ENCODE measurements at regions not wholly inside any gene's neighbourhood (a gene's known extent, or its start where the extent isn't known, plus 50 kb on each side); places are given as distances from the start of the nearest gene placed in this dataset.

- DNase-seq: no peak
- Histone ChIP-seq H3K9me2 (replicated peaks; ENCODE audit: insufficient read depth, low read length) (no peaks in the 10 kb centered on the region), H3K4me1 (ENCODE audit: low read length) (no peaks in the 10 kb centered on the region)
Measured at GRCh38 chr10:129259128-129259815, 207.8 kb upstream of the MGMT start.

GRCh38 chr10:129272176-129272575 is 194.9 kb upstream of the MGMT start:
- no peak overlapping the region for H3K4me2 ChIP-seq (ENCODE audit: low read depth, low read length, poor library complexity, severe bottlenecking)
- no peaks in the 10 kb centered on the region for H3K36me3 ChIP-seq (ENCODE audit: insufficient read depth, low read length)
- H3K27me3 ChIP-seq (ENCODE audit: low read length): no peaks in the 10 kb centered on the region
- H3K27ac ChIP-seq (ENCODE audit: low read length): no peak overlapping the region
- DNase-seq: no peak
- no peaks in the 10 kb centered on the region for H4K20me1 ChIP-seq (ENCODE audit: insufficient read depth, low read depth, low read length)
- H3K9ac ChIP-seq (ENCODE audit: low read length): no peak overlapping the region
- no peak overlapping the region for H2AFZ ChIP-seq (ENCODE audit: low read length)
- H3K9me2 ChIP-seq (replicated peaks; ENCODE audit: insufficient read depth, low read length): no peaks in the 10 kb centered on the region
- H3K4me3 ChIP-seq (ENCODE audit: low read length): no peak overlapping the region
- no peaks in the 10 kb centered on the region for H3K79me2 ChIP-seq (ENCODE audit: low read length)
- no peaks in the 10 kb centered on the region for H3K9me3 ChIP-seq (ENCODE audit: low read length)
- no peaks in the 10 kb centered on the region for H3K4me1 ChIP-seq (ENCODE audit: low read length)

More at GRCh38 chr10:129259128-129259815, 207.8 kb upstream of the MGMT start:
- Histone ChIP-seq H3K27me3 (ENCODE audit: low read length) (no peaks in the 10 kb centered on the region), H3K27ac (ENCODE audit: low read length) (no peak overlapping the region), H3K36me3 (ENCODE audit: insufficient read depth, low read length) (no peaks in the 10 kb centered on the region), H3K79me2 (ENCODE audit: low read length) (no peaks in the 10 kb centered on the region), H3K4me2 (ENCODE audit: low read depth, low read length, poor library complexity, severe bottlenecking) (no peak overlapping the region), H4K20me1 (ENCODE audit: insufficient read depth, low read depth, low read length) (no peaks in the 10 kb centered on the region), H2AFZ (ENCODE audit: low read length) (no peak overlapping the region), H3K4me3 (ENCODE audit: low read length) (no peak overlapping the region), H3K9ac (ENCODE audit: low read length) (no peak overlapping the region), H3K9me3 (ENCODE audit: low read length) (no peaks in the 10 kb centered on the region)

- Histone ChIP-seq H3K9me3 (ENCODE audit: low read length) (no peaks in the 10 kb centered on the region), H4K20me1 (ENCODE audit: insufficient read depth, low read depth, low read length) (no peaks in the 10 kb centered on the region), H3K36me3 (ENCODE audit: insufficient read depth, low read length) (no peaks in the 10 kb centered on the region), H3K27me3 (ENCODE audit: low read length) (no peaks in the 10 kb centered on the region), H3K4me1 (ENCODE audit: low read length) (no peaks in the 10 kb centered on the region), H3K79me2 (ENCODE audit: low read length) (no peaks in the 10 kb centered on the region), H3K4me3 (ENCODE audit: low read length) (no peak overlapping the region), H2AFZ (ENCODE audit: low read length) (no peak overlapping the region), H3K9me2 (replicated peaks; ENCODE audit: insufficient read depth, low read length) (no peaks in the 10 kb centered on the region), H3K4me2 (ENCODE audit: low read depth, low read length, poor library complexity, severe bottlenecking) (no peak overlapping the region), H3K9ac (ENCODE audit: low read length) (no peak overlapping the region), H3K27ac (ENCODE audit: low read length) (no peak overlapping the region)
- no peak for DNase-seq
Measured at GRCh38 chr10:129272866-129273650, 194.0 kb upstream of the MGMT start.

- no peak overlapping the region for H2AFZ ChIP-seq (ENCODE audit: low read length)
- no peak overlapping the region for H3K4me3 ChIP-seq (ENCODE audit: low read length)
- no peak overlapping the region for H3K4me2 ChIP-seq (ENCODE audit: low read depth, low read length, poor library complexity, severe bottlenecking)
- no peaks in the 10 kb centered on the region for H3K9me3 ChIP-seq (ENCODE audit: low read length)
- no peaks in the 10 kb centered on the region for H3K79me2 ChIP-seq (ENCODE audit: low read length)
- no peak overlapping the region for H3K27ac ChIP-seq (ENCODE audit: low read length)
- H3K9me2 ChIP-seq (replicated peaks; ENCODE audit: insufficient read depth, low read length): no peaks in the 10 kb centered on the region
- H3K36me3 ChIP-seq (ENCODE audit: insufficient read depth, low read length): no peaks in the 10 kb centered on the region
- no peaks in the 10 kb centered on the region for H3K27me3 ChIP-seq (ENCODE audit: low read length)
- no peak for DNase-seq
- no peaks in the 10 kb centered on the region for H4K20me1 ChIP-seq (ENCODE audit: insufficient read depth, low read depth, low read length)
- H3K9ac ChIP-seq (ENCODE audit: low read length): no peak overlapping the region
- no peaks in the 10 kb centered on the region for H3K4me1 ChIP-seq (ENCODE audit: low read length)
Measured at GRCh38 chr10:129273860-129274259, 193.2 kb upstream of the MGMT start.

GRCh38 chr10:129274748-129275474 is 192.1 kb upstream of the MGMT start:
- peak; percentile 61 for DNase-seq

GRCh38 chr10:129275886-129276285 is 191.2 kb upstream of the MGMT start:
- H3K9ac ChIP-seq (ENCODE audit: low read length): no peak overlapping the region
- H3K36me3 ChIP-seq (ENCODE audit: insufficient read depth, low read length): no peaks in the 10 kb centered on the region
- H3K4me2 ChIP-seq (ENCODE audit: low read depth, low read length, poor library complexity, severe bottlenecking): no peak overlapping the region
- no peak for DNase-seq
- H3K27me3 ChIP-seq (ENCODE audit: low read length): no peaks in the 10 kb centered on the region
- H3K4me3 ChIP-seq (ENCODE audit: low read length): no peak overlapping the region
- H3K9me2 ChIP-seq (replicated peaks; ENCODE audit: insufficient read depth, low read length): no peaks in the 10 kb centered on the region
- no peak overlapping the region for H2AFZ ChIP-seq (ENCODE audit: low read length)
- no peak overlapping the region for H3K27ac ChIP-seq (ENCODE audit: low read length)
- H4K20me1 ChIP-seq (ENCODE audit: insufficient read depth, low read depth, low read length): no peaks in the 10 kb centered on the region
- H3K79me2 ChIP-seq (ENCODE audit: low read length): no peaks in the 10 kb centered on the region
- H3K9me3 ChIP-seq (ENCODE audit: low read length): no peaks in the 10 kb centered on the region
- no peaks in the 10 kb centered on the region for H3K4me1 ChIP-seq (ENCODE audit: low read length)

More at GRCh38 chr10:129274748-129275474, 192.1 kb upstream of the MGMT start:
- H4K20me1 ChIP-seq (ENCODE audit: insufficient read depth, low read depth, low read length): no peaks in the 10 kb centered on the region
- H3K79me2 ChIP-seq (ENCODE audit: low read length): no peaks in the 10 kb centered on the region
- H3K9me2 ChIP-seq (replicated peaks; ENCODE audit: insufficient read depth, low read length): no peaks in the 10 kb centered on the region
- no peaks in the 10 kb centered on the region for H3K27me3 ChIP-seq (ENCODE audit: low read length)
- H2AFZ ChIP-seq (ENCODE audit: low read length): no peak overlapping the region
- H3K36me3 ChIP-seq (ENCODE audit: insufficient read depth, low read length): no peaks in the 10 kb centered on the region
- no peak overlapping the region for H3K27ac ChIP-seq (ENCODE audit: low read length)
- no peak overlapping the region for H3K4me3 ChIP-seq (ENCODE audit: low read length)
- H3K9me3 ChIP-seq (ENCODE audit: low read length): no peaks in the 10 kb centered on the region
- H3K4me1 ChIP-seq (ENCODE audit: low read length): no peaks in the 10 kb centered on the region
- H3K4me2 ChIP-seq (ENCODE audit: low read depth, low read length, poor library complexity, severe bottlenecking): no peak overlapping the region
- no peak overlapping the region for H3K9ac ChIP-seq (ENCODE audit: low read length)

- no peak overlapping the region for H3K27ac ChIP-seq (ENCODE audit: low read length)
- no peaks in the 10 kb centered on the region for H3K36me3 ChIP-seq (ENCODE audit: insufficient read depth, low read length)
- no peaks in the 10 kb centered on the region for H3K79me2 ChIP-seq (ENCODE audit: low read length)
- no peak overlapping the region for H3K4me2 ChIP-seq (ENCODE audit: low read depth, low read length, poor library complexity, severe bottlenecking)
- H3K27me3 ChIP-seq (ENCODE audit: low read length): no peaks in the 10 kb centered on the region
- H2AFZ ChIP-seq (ENCODE audit: low read length): no peak overlapping the region
- no peaks in the 10 kb centered on the region for H4K20me1 ChIP-seq (ENCODE audit: insufficient read depth, low read depth, low read length)
- no peak for DNase-seq
- H3K4me3 ChIP-seq (ENCODE audit: low read length): no peak overlapping the region
- H3K9me3 ChIP-seq (ENCODE audit: low read length): no peaks in the 10 kb centered on the region
- no peaks in the 10 kb centered on the region for H3K9me2 ChIP-seq (replicated peaks; ENCODE audit: insufficient read depth, low read length)
- H3K4me1 ChIP-seq (ENCODE audit: low read length): no peaks in the 10 kb centered on the region
- H3K9ac ChIP-seq (ENCODE audit: low read length): no peak overlapping the region
Measured at GRCh38 chr10:129277084-129277483, 190.0 kb upstream of the MGMT start.

GRCh38 chr10:129277841-129278240 is 189.2 kb upstream of the MGMT start:
- no peaks in the 10 kb centered on the region for H3K36me3 ChIP-seq (ENCODE audit: insufficient read depth, low read length)
- H3K27ac ChIP-seq (ENCODE audit: low read length): no peak overlapping the region
- H3K4me1 ChIP-seq (ENCODE audit: low read length): no peaks in the 10 kb centered on the region
- no peak overlapping the region for H2AFZ ChIP-seq (ENCODE audit: low read length)
- no peak for DNase-seq
- H3K4me2 ChIP-seq (ENCODE audit: low read depth, low read length, poor library complexity, severe bottlenecking): no peak overlapping the region
- H3K9me2 ChIP-seq (replicated peaks; ENCODE audit: insufficient read depth, low read length): no peaks in the 10 kb centered on the region
- no peak overlapping the region for H3K9ac ChIP-seq (ENCODE audit: low read length)
- H3K9me3 ChIP-seq (ENCODE audit: low read length): no peaks in the 10 kb centered on the region
- no peak overlapping the region for H3K4me3 ChIP-seq (ENCODE audit: low read length)
- no peaks in the 10 kb centered on the region for H4K20me1 ChIP-seq (ENCODE audit: insufficient read depth, low read depth, low read length)
- no peaks in the 10 kb centered on the region for H3K27me3 ChIP-seq (ENCODE audit: low read length)
- no peaks in the 10 kb centered on the region for H3K79me2 ChIP-seq (ENCODE audit: low read length)
